Aorta (tissue), 5 donors: ENCODE measurements at regions not wholly inside any gene's neighbourhood (a gene's known extent, or its start where the extent isn't known, plus 50 kb on each side); places are given as distances from the start of the nearest gene placed in this dataset.
A peak's percentile ranks its signal among the peaks of the same experiment; 100 is the strongest.

ENCODE experiments used
- ATAC-seq: fragments of 200-7000 bp; cut with Tn5 transposase; one replicate; pipeline ENCODE4 v1.9.1; 2022; ENCODE audit warnings: moderate library complexity; ENCODE audit not compliant: low FRiP score
- DNase-seq, 2 donors: peaks; one replicate each; pipeline ENCODE4 v3.0.0-alpha.2; 2020
- H3K27ac ChIP-seq, 2 donors: one replicate each; pipeline ENCODE4 v1.5.1; 2013; ENCODE audit warnings: low read length in 2 of 2, mild to moderate bottlenecking in 2 of 2, moderate library complexity in 2 of 2, control low read depth in 1 of 2, inconsistent platforms in 1 of 2, low read depth in 1 of 2
- H3K27me3 ChIP-seq, 2 donors: one replicate each; pipeline ENCODE4 v1.6.1; 2013; ENCODE audit warnings: control low read depth in 1 of 2, low read length in 1 of 2, mild to moderate bottlenecking in 1 of 2, moderate library complexity in 1 of 2; ENCODE audit not compliant: insufficient read depth in 2 of 2, control insufficient read depth in 1 of 2
- H3K36me3 ChIP-seq, 2 donors: one replicate each; pipeline ENCODE4 v1.6.1; 2013; ENCODE audit warnings: control low read depth in 1 of 2, low read length in 1 of 2, mild to moderate bottlenecking in 1 of 2; ENCODE audit not compliant: insufficient read depth in 2 of 2, control insufficient read depth in 1 of 2
- H3K4me1 ChIP-seq, 2 donors: one replicate each; pipeline ENCODE4 v1.6.1; 2013; ENCODE audit warnings: low read length in 2 of 2, control low read depth in 1 of 2, mild to moderate bottlenecking in 1 of 2, moderate library complexity in 1 of 2; ENCODE audit not compliant: insufficient read depth in 2 of 2, control insufficient read depth in 1 of 2
- H3K4me3 ChIP-seq, 2 donors: one replicate each; pipeline ENCODE4 v1.5.1; 2013; ENCODE audit warnings: low read length in 2 of 2, control low read depth in 1 of 2, mild to moderate bottlenecking in 1 of 2
- H3K9me3 ChIP-seq: one replicate; pipeline ENCODE4 v1.6.1; 2013; ENCODE audit warnings: mild to moderate bottlenecking, low read length; ENCODE audit not compliant: control insufficient read depth
- WGBS, 2 donors: extraction: QIAGEN DNeasy Blood & Tissue Kit; methylation state at CpG; one replicate each; pipeline ENCODE4 v1.1.7; 2013; 5-methylcytosine and 5-hydroxymethylcytosine counted together
- intact Hi-C, 2 donors: fragments of 100-400 bp; cut with DNase I; formaldehyde crosslinking; loops; one replicate each; pipeline versions ENCODE4 v1.14.2 to v1.15.0; 2022
- donor health status: healthy with polysubstance abuse.
- donor health status: Bipolar disorder and iron deficiency.
- donor health status: DM: no; HTN: no; CAD: no.
- donor health status: DM: no; HTN: no; CAD: no.
- donor health status: DM: yes; HTN: yes; CAD: no.

GRCh38 chr1:238776126-238776525 is 610.2 kb upstream of the CHRM3 start:
- ATAC-seq, result no peak
- Histone ChIP-seq H3K27ac (no peak overlapping the region), H3K4me3 (no peak overlapping the region), H3K36me3 (no peaks in the 10 kb centered on the region), H3K27me3 (no peaks in the 10 kb centered on the region), H3K9me3 (no peaks in the 10 kb centered on the region), H3K4me1 (no peaks in the 10 kb centered on the region)
- intact Hi-C loops, result no loop called here
- WGBS, 2 donors, result 94 to 98% methylated on average over 3 of the region's 3 CpGs
- DNase-seq, result no peak

GRCh38 chr1:238772322-238772721 is 614.0 kb upstream of the CHRM3 start:
- DNase-seq, result no peak
- intact Hi-C loops, result no loop called here
- Histone ChIP-seq H3K36me3 (no peaks in the 10 kb centered on the region), H3K9me3 (no peaks in the 10 kb centered on the region), H3K4me1 (no peaks in the 10 kb centered on the region), H3K4me3 (no peak overlapping the region), H3K27ac (no peak overlapping the region), H3K27me3 (no peaks in the 10 kb centered on the region)
- ATAC-seq, result no peak
- WGBS, 2 donors, result 88 to 91% methylated on average over 2 of the region's 2 CpGs

GRCh38 chr1:238767321-238767720 is 619.0 kb upstream of the CHRM3 start:
- ATAC-seq, result no peak
- Histone ChIP-seq H3K36me3 (no peaks in the 10 kb centered on the region), H3K4me1 (no peaks in the 10 kb centered on the region), H3K27me3 (no peaks in the 10 kb centered on the region), H3K4me3 (no peak overlapping the region), H3K27ac (no peak overlapping the region), H3K9me3 (peaks cover 2% of the 10 kb centered on the region)
- no peak for DNase-seq
- intact Hi-C loops, result no loop called here
- WGBS, 2 donors, result 81 to 89% methylated on average over 2 of the region's 2 CpGs

- Histone ChIP-seq H3K4me1 (no peaks in the 10 kb centered on the region), H3K36me3 (no peaks in the 10 kb centered on the region), H3K9me3 (peaks cover 2% of the 10 kb centered on the region), H3K27me3 (no peaks in the 10 kb centered on the region), H3K27ac (no peak overlapping the region), H3K4me3 (no peak overlapping the region)
- no peak for DNase-seq
- ATAC-seq, result no peak
- intact Hi-C loops, result no loop called here
- 76 to 88% methylated on average over 2 of the region's 2 CpGs for whole genome bisulfite sequencing, 2 donors
Observed at GRCh38 chr1:238764779-238765178, 621.6 kb upstream of the CHRM3 start.

- Histone ChIP-seq H3K4me1 (no peaks in the 10 kb centered on the region), H3K4me3 (no peak overlapping the region), H3K27ac (no peak overlapping the region), H3K36me3 (no peaks in the 10 kb centered on the region), H3K9me3 (no peaks in the 10 kb centered on the region), H3K27me3 (no peaks in the 10 kb centered on the region)
- ATAC-seq (no peak), DNase-seq (no peak)
- 70 to 79% methylated on average over 3 of the region's 3 CpGs for WGBS, 2 donors
- intact Hi-C loops, result no loop called here
Observed at GRCh38 chr1:238753252-238753651, 633.1 kb upstream of the CHRM3 start.

GRCh38 chr1:238752327-238752726 is 634.0 kb upstream of the CHRM3 start:
- no peak overlapping the region for H3K4me3 ChIP-seq
- no peak overlapping the region for H3K27ac ChIP-seq
- ATAC-seq (no peak), DNase-seq (no peak)
- intact Hi-C loops, result no loop called here
- no peaks in the 10 kb centered on the region for H3K27me3 ChIP-seq
- H3K4me1 ChIP-seq, result no peaks in the 10 kb centered on the region
- no peaks in the 10 kb centered on the region for H3K36me3 ChIP-seq
- WGBS, 2 donors, result 45 to 69% methylated on average over 3 of the region's 3 CpGs
- H3K9me3 ChIP-seq, result no peaks in the 10 kb centered on the region

GRCh38 chr1:238745069-238745468 is 641.3 kb upstream of the CHRM3 start:
- intact Hi-C loops, result no loop called here
- H3K4me1 ChIP-seq, result no peaks in the 10 kb centered on the region
- 94 to 95% methylated on average over 13 of the region's 13 CpGs for WGBS, 2 donors
- H3K4me3 ChIP-seq, result no peak overlapping the region
- no peak for DNase-seq
- no peaks in the 10 kb centered on the region for H3K36me3 ChIP-seq
- H3K9me3 ChIP-seq, result peaks cover 6% of the 10 kb centered on the region
- no peak overlapping the region for H3K27ac ChIP-seq
- no peak for ATAC-seq
- no peaks in the 10 kb centered on the region for H3K27me3 ChIP-seq

GRCh38 chr1:238738892-238739291 is 647.5 kb upstream of the CHRM3 start:
- H3K9me3 ChIP-seq, result no peaks in the 10 kb centered on the region
- ATAC-seq, result peak; percentile 54
- no peak overlapping the region for H3K27ac ChIP-seq
- H3K4me3 ChIP-seq, result no peak overlapping the region
- H3K4me1 ChIP-seq, result no peaks in the 10 kb centered on the region
- no peaks in the 10 kb centered on the region for H3K36me3 ChIP-seq
- intact Hi-C loops, result no loop called here
- 76 to 77% methylated on average over 2 of the region's 2 CpGs for WGBS, 2 donors
- no peaks in the 10 kb centered on the region for H3K27me3 ChIP-seq
- no peak for DNase-seq

- ATAC-seq (no peak), DNase-seq (no peak)
- H3K36me3 ChIP-seq, result no peaks in the 10 kb centered on the region
- H3K4me3 ChIP-seq, result no peak overlapping the region
- no peaks in the 10 kb centered on the region for H3K27me3 ChIP-seq
- H3K27ac ChIP-seq, result no peak overlapping the region
- no peaks in the 10 kb centered on the region for H3K9me3 ChIP-seq
- intact Hi-C loops, result no loop called here
- no peaks in the 10 kb centered on the region for H3K4me1 ChIP-seq
Observed at GRCh38 chr1:238727670-238728069, 658.7 kb upstream of the CHRM3 start.
